ENCODE measurements at regions not wholly inside any gene's neighbourhood (a gene's known extent, or its start where the extent isn't known, plus 50 kb on each side); places are given as distances from the start of the nearest gene placed in this dataset.

GRCh38 chr4:41361794-41362526 is 105.2 kb downstream of the UCHL1 start:
- peaks cover 19% of the 10 kb centered on the region for H3K23me2 ChIP-seq (ENCODE audit: insufficient read length, low read depth, low read length, poor library complexity, severe bottlenecking)
- H3K23ac ChIP-seq (ENCODE audit: insufficient read length, low read depth, low read length) = no peak overlapping the region
- peak overlapping the region; percentile 56 for H3K4me2 ChIP-seq (ENCODE audit: insufficient read depth, insufficient read length, low read length)
- peaks cover 48% of the 10 kb centered on the region for H3K27me3 ChIP-seq (ENCODE audit: insufficient read depth, low read length)
- no peak overlapping the region for H3T11ph ChIP-seq (ENCODE audit: low read length)
- no peak overlapping the region for H2AK5ac ChIP-seq (ENCODE audit: insufficient read length, low read length)
- Mint-ChIP-seq H3K27ac (peak overlapping the region in 1 of 3 experiments; percentile 73; a peak in 1 of 7 replicates), H3K9me3 (no peaks in the 10 kb centered on the region; a peak in 3 of 5 replicates), H3K27me3 (ENCODE audit: low read depth) (peaks cover 95% of the 10 kb centered on the region), H3K4me3 (peak overlapping the region; percentile 61 to 81), H3K36me3 (ENCODE audit: insufficient read depth in 1 of 3, low read depth in 3 of 3) (no peaks in the 10 kb centered on the region), H3K4me1 (peaks cover 53 to 61% of the 10 kb centered on the region in 2 experiments)
- peaks cover 8% of the 10 kb centered on the region for H3K4me1 ChIP-seq (ENCODE audit: insufficient read depth, low read length)
- no peak overlapping the region for H4K5ac ChIP-seq (ENCODE audit: insufficient read length, low read depth, low read length)
- no CpG with 5 or more reads among the region's 10 CpGs for WGBS (ENCODE audit: extremely low coverage, insufficient read length, low lambda C conversion rate)
- no peaks in the 10 kb centered on the region for H3K9me3 ChIP-seq (ENCODE audit: control insufficient read depth, low read depth, low read length)
- H3K9ac ChIP-seq (ENCODE audit: extremely low read depth, insufficient read length, low read length) = no peak overlapping the region
- no peak overlapping the region for H2BK15ac ChIP-seq (ENCODE audit: low read depth, low read length)
- H2BK12ac ChIP-seq (ENCODE audit: insufficient read length, low read depth, low read length) = no peak overlapping the region
- no peak overlapping the region for H2BK20ac ChIP-seq (ENCODE audit: low read depth, low read length, poor library complexity, severe bottlenecking)
- no peak overlapping the region for H2AFZ ChIP-seq (ENCODE audit: low read length)
- no peak overlapping the region for H3K56ac ChIP-seq (ENCODE audit: insufficient read length, low read depth, low read length)
- no peak overlapping the region for H3K18ac ChIP-seq (ENCODE audit: insufficient read length, low read depth, low read length)
- H3K79me2 ChIP-seq (ENCODE audit: insufficient read depth, low read length) = no peaks in the 10 kb centered on the region
- no peak overlapping the region for H2BK5ac ChIP-seq (ENCODE audit: insufficient read length, low read length)
- no peak overlapping the region for H2BK120ac ChIP-seq (ENCODE audit: low read depth, low read length, poor library complexity, severe bottlenecking)
- no peaks in the 10 kb centered on the region for H3K79me1 ChIP-seq (ENCODE audit: insufficient read depth, low read depth, low read length, poor library complexity, severe bottlenecking)
- H4K91ac ChIP-seq (ENCODE audit: insufficient read length, low read depth, low read length) = no peak overlapping the region
- no peak for TF ChIP-seq CTCF (conservative IDR thresholded peaks at IDR 0.05)
- H3K27ac ChIP-seq (ENCODE audit: insufficient read length, low read depth, low read length) = no peak overlapping the region
- no peak overlapping the region for H3K14ac ChIP-seq (ENCODE audit: insufficient read depth, low read length)
- peak; percentile 34 for DNase-seq
- H4K20me1 ChIP-seq (ENCODE audit: control insufficient read depth, insufficient read depth, insufficient read length) = no peaks in the 10 kb centered on the region
- H3K4ac ChIP-seq (ENCODE audit: low read depth, low read length) = no peak overlapping the region
- H4K8ac ChIP-seq (replicated peaks; ENCODE audit: insufficient read length, low read depth, low read length) = no peak overlapping the region
